ENCODE measurements at regions not wholly inside any gene's neighbourhood (a gene's known extent, or its start where the extent isn't known, plus 50 kb on each side); places are given as distances from the start of the nearest gene placed in this dataset.
"Not testable (repeated sequence)": the region's sequence is repeated elsewhere in the genome, so short reads cannot be mapped to it uniquely, and the experiment has no call there.

DNA sequence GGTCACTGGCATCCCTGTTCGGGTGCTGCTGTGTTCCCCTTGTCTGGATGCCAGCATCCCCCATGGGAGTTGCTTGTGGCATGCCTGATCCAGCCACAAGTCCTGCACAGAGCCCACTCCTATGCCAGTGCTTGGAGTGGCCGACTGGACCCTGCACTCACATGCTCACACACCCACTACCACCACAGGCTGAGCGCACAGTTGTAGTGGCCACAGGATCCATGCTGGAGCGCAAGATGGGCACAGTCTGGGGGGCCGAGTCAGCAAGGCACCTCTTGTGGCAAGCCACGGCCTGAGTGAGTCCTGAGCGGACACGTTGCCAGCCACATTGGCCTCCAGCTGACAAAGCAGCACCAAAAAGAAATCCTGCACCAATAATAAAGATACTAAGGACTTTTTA is 661.6 kb upstream of the TMPRSS15 start:
- H3K9me3 ChIP-seq = peaks cover 0 to 37% (median 19%) of the 10 kb centered on the region in 8 donors
- no peak for DNase-seq
- intact Hi-C loops (cut with DNase I; ENCODE audit: low total_unique reads) = no loop called here
- TF ChIP-seq POLR2A (IDR thresholded peaks at IDR 0.05) (no peak), POLR2AphosphoS5 (IDR thresholded peaks at IDR 0.05) (no peak)
- TF ChIP-seq, protein P1, sequence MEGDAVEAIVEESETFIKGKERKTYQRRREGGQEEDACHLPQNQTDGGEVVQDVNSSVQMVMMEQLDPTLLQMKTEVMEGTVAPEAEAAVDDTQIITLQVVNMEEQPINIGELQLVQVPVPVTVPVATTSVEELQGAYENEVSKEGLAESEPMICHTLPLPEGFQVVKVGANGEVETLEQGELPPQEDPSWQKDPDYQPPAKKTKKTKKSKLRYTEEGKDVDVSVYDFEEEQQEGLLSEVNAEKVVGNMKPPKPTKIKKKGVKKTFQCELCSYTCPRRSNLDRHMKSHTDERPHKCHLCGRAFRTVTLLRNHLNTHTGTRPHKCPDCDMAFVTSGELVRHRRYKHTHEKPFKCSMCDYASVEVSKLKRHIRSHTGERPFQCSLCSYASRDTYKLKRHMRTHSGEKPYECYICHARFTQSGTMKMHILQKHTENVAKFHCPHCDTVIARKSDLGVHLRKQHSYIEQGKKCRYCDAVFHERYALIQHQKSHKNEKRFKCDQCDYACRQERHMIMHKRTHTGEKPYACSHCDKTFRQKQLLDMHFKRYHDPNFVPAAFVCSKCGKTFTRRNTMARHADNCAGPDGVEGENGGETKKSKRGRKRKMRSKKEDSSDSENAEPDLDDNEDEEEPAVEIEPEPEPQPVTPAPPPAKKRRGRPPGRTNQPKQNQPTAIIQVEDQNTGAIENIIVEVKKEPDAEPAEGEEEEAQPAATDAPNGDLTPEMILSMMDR (IDR thresholded peaks at IDR 0.05 in 8 of 11, conservative IDR thresholded peaks at IDR 0.05 in 3 of 11) = no peak
- H3K4me1 ChIP-seq = no peaks in the 10 kb centered on the region
- H3K27me3 ChIP-seq (replicated peaks in 1 of 7) = no peaks in the 10 kb centered on the region
- H3K27ac ChIP-seq = no peak overlapping the region
- H3K4me3 ChIP-seq = no peak overlapping the region
- no peaks in the 10 kb centered on the region for H3K36me3 ChIP-seq
- 67 to 85% (median 77%) methylated on average over 8 of the region's 8 CpGs for WGBS, 5 donors

DNA sequence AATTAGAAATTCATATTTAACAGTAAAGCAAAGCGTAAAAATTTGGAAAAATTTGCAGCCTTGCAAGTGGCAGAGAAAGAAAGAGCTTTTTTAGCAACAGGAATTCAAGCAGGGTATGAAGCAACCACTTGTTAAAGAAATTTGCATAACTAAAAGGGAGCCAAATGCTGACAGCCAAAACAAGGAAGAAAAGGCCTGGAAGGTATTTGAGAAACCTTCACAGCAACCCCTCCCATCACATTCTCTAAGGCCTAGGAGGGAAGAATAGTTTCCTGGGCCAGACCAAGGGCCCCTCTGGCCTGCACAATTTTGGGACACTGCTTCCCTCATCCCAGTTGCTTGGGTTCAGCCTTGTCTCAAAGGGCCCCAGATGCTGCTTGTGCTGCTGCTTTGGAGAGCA is 672.4 kb upstream of the TMPRSS15 start:
- intact Hi-C loops (cut with DNase I; ENCODE audit: low total_unique reads) = no loop called here
- H3K4me1 ChIP-seq = no peaks in the 10 kb centered on the region
- H3K4me3 ChIP-seq = no peak overlapping the region
- TF ChIP-seq POLR2AphosphoS5 (IDR thresholded peaks at IDR 0.05) (no peak), POLR2A (IDR thresholded peaks at IDR 0.05) (no peak)
- TF ChIP-seq, protein P1 (IDR thresholded peaks at IDR 0.05 in 8 of 11, conservative IDR thresholded peaks at IDR 0.05 in 3 of 11) = no peak
- H3K27ac ChIP-seq = no peak overlapping the region
- peaks cover 0 to 47% (median 34%) of the 10 kb centered on the region in 8 donors for H3K9me3 ChIP-seq
- DNase-seq = no peak
- H3K27me3 ChIP-seq (replicated peaks in 1 of 7) = no peaks in the 10 kb centered on the region
- no peaks in the 10 kb centered on the region for H3K36me3 ChIP-seq
- 61 to 94% (median 89%) methylated on average over 1 of the region's 1 CpG for WGBS, 5 donors

DNA sequence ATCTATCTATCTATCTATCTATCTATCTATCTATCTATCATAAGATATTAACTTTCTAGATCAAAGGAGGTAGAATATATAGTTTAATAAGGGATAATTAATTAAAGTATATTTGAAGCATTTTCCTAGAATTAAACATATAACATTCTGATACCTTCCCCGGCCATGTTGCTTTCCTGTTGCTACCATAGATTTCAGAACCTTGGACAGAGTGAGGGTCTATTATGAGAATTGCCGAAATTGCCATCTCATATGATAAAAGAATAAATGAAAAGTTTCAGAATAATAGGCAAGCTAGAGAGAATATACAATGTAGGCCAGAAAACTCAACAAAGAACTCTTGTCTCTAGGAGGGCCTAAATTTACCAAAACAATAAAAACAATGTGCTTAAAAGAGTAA is 706.1 kb upstream of the TMPRSS15 start:
- TF ChIP-seq POLR2A (IDR thresholded peaks at IDR 0.05) (no peak), POLR2AphosphoS5 (IDR thresholded peaks at IDR 0.05) (no peak)
- TF ChIP-seq, protein P1 (IDR thresholded peaks at IDR 0.05 in 8 of 11, conservative IDR thresholded peaks at IDR 0.05 in 3 of 11) = no peak
- no peak for DNase-seq
- Histone ChIP-seq H3K4me1 (no peaks in the 10 kb centered on the region), H3K27ac (no peak overlapping the region), H3K4me3 (no peak overlapping the region), H3K36me3 (no peaks in the 10 kb centered on the region), H3K27me3 (replicated peaks in 1 of 7) (no peaks in the 10 kb centered on the region), H3K9me3 (peaks cover 0 to 33% (median 8%) of the 10 kb centered on the region in 8 donors)
- WGBS, 5 donors = 78 to 91% (median 81%) methylated on average over 2 of the region's 2 CpGs
- intact Hi-C loops (cut with DNase I; ENCODE audit: low total_unique reads) = no loop called here

DNA sequence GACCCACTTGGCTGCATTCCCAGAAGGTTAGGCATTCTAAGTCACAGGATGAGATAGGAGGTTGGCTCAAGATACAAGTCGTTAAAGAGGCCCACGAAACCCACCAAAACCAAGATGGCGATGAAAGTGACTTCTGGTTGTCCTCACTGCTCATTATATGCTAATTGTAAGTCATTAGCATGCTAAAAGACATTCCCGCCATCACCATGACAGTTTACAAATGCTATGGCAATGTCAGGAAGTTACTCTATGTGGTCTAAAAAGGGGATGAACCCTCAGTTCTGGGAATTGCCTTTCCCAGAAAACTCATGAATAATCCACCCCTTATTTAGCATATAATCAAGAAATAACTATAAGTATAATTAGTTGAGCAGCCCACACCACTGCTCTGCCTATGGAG is 715.7 kb upstream of the TMPRSS15 start:
- peaks cover 0 to 17% (median 6%) of the 10 kb centered on the region in 8 donors for H3K9me3 ChIP-seq
- intact Hi-C loops (cut with DNase I; ENCODE audit: low total_unique reads); H3K27me3 ChIP-seq (replicated peaks in 1 of 7); H3K27ac ChIP-seq; H3K36me3 ChIP-seq; H3K4me1 ChIP-seq; DNase-seq; H3K4me3 ChIP-seq: not testable (repeated sequence)
- WGBS, 5 donors = 80 to 90% (median 83%) methylated on average over 4 of the region's 4 CpGs

DNA sequence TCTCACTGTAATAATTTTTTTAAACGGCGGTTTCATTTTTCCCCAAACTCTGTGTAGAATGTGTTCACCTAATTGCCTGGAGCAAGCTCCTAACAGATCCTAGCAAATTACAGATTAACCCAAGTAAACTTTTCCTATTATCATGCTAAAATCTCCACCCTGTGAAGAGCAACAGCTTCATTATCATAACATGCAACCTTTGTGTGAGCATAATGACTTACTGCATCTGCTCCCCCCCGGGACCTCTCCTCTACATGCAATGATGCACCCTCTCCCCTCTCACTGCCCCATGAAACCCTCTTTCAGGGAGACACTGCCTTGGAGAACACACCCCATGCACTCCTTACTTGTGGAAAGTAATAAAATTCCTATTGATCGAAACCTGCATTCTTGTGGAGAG is 717.0 kb upstream of the TMPRSS15 start:
- intact Hi-C loops (cut with DNase I; ENCODE audit: low total_unique reads) = no loop called here
- Histone ChIP-seq H3K4me3 (no peak overlapping the region), H3K27me3 (replicated peaks in 1 of 7) (no peaks in the 10 kb centered on the region), H3K9me3 (peaks cover 0 to 17% (median 6%) of the 10 kb centered on the region in 8 donors), H3K36me3 (no peaks in the 10 kb centered on the region), H3K27ac (no peak overlapping the region), H3K4me1 (no peaks in the 10 kb centered on the region)
- TF ChIP-seq POLR2AphosphoS5 (IDR thresholded peaks at IDR 0.05) = no peak
- TF ChIP-seq, protein P1 (IDR thresholded peaks at IDR 0.05 in 8 of 11, conservative IDR thresholded peaks at IDR 0.05 in 3 of 11) = no peak
- TF ChIP-seq POLR2A (IDR thresholded peaks at IDR 0.05) = no peak
- WGBS, 5 donors = 83 to 88% (median 86%) methylated on average over 4 of the region's 4 CpGs
- no peak for DNase-seq
